Bone marrow (tissue), 2 donors: ENCODE measurements at regions not wholly inside any gene's neighbourhood (a gene's known extent, or its start where the extent isn't known, plus 50 kb on each side); places are given as distances from the start of the nearest gene placed in this dataset.

Experiments
- DNase-seq, 2 donors: peaks; one replicate each; lab custom pipeline; 2025; lab: John Stamatoyannopoulos, UW

GRCh38 chr5:2603272-2603575 lies 148.3 kb downstream of the IRX2 start:
- no peak for DNase-seq

- no peak for DNase-seq
These were observed 148.8 kb downstream of the IRX2 start for GRCh38 chr5:2602451-2603271.

GRCh38 chr5:2598503-2598902 lies 153.0 kb downstream of the IRX2 start:
- no peak for DNase-seq

- no peak for DNase-seq
These were observed 156.8 kb downstream of the IRX2 start for GRCh38 chr5:2594701-2595100.

- DNase-seq = no peak
These were observed 158.7 kb downstream of the IRX2 start for GRCh38 chr5:2592766-2593165.

GRCh38 chr5:2591777-2592453 lies 159.6 kb downstream of the IRX2 start:
- DNase-seq = no peak

- no peak for DNase-seq
These were observed 162.5 kb downstream of the IRX2 start for GRCh38 chr5:2588850-2589501.

GRCh38 chr5:2587189-2588031 lies 164.1 kb downstream of the IRX2 start:
- no peak for DNase-seq

- no peak for DNase-seq
These were observed 165.3 kb downstream of the IRX2 start for GRCh38 chr5:2586016-2586715.

GRCh38 chr5:2584579-2585269 lies 166.8 kb downstream of the IRX2 start:
- DNase-seq = no peak

- no peak for DNase-seq
These were observed 169.0 kb downstream of the IRX2 start for GRCh38 chr5:2582507-2582906.

GRCh38 chr5:2582106-2582505 lies 169.4 kb downstream of the IRX2 start:
- DNase-seq = no peak

GRCh38 chr5:2581418-2581817 lies 170.1 kb downstream of the IRX2 start:
- no peak for DNase-seq

- no peak for DNase-seq
These were observed 172.4 kb downstream of the IRX2 start for GRCh38 chr5:2579126-2579525.

- no peak for DNase-seq
These were observed 174.0 kb downstream of the IRX2 start for GRCh38 chr5:2577312-2578036.

- DNase-seq = no peak
These were observed 174.7 kb downstream of the IRX2 start for GRCh38 chr5:2576823-2577222.

- DNase-seq = no peak
These were observed 175.6 kb downstream of the IRX2 start for GRCh38 chr5:2575871-2576270.

GRCh38 chr5:2575292-2575691 lies 176.2 kb downstream of the IRX2 start:
- no peak for DNase-seq

- DNase-seq = no peak
These were observed 177.3 kb downstream of the IRX2 start for GRCh38 chr5:2574155-2574554.

GRCh38 chr5:2570586-2570985 lies 180.9 kb downstream of the IRX2 start:
- no peak for DNase-seq
